ENCODE measurements at regions not wholly inside any gene's neighbourhood (a gene's known extent, or its start where the extent isn't known, plus 50 kb on each side); places are given as distances from the start of the nearest gene placed in this dataset.

DNA sequence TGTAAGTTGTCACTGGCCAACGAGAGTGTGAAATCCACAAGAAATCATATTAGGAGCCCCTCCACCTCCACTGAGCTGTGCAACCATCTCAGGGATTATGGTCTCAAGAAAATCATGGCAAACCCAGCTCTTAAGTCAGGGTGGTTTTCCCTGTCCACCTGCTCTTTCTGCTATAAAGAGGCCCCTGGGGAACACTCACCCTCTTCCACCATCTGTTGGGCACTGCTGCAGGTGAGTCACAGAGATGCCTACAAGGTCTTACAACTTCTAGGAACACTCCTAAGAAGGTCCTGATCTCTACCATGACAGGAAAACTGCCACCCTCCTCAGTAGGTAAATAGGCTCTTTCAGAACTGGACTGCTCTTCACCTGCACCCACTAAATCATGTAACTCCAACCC lies 61.8 kb downstream of the DRD1 start:
- TF ChIP-seq, protein P1, sequence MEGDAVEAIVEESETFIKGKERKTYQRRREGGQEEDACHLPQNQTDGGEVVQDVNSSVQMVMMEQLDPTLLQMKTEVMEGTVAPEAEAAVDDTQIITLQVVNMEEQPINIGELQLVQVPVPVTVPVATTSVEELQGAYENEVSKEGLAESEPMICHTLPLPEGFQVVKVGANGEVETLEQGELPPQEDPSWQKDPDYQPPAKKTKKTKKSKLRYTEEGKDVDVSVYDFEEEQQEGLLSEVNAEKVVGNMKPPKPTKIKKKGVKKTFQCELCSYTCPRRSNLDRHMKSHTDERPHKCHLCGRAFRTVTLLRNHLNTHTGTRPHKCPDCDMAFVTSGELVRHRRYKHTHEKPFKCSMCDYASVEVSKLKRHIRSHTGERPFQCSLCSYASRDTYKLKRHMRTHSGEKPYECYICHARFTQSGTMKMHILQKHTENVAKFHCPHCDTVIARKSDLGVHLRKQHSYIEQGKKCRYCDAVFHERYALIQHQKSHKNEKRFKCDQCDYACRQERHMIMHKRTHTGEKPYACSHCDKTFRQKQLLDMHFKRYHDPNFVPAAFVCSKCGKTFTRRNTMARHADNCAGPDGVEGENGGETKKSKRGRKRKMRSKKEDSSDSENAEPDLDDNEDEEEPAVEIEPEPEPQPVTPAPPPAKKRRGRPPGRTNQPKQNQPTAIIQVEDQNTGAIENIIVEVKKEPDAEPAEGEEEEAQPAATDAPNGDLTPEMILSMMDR (conservative IDR thresholded peaks at IDR 0.05; ENCODE audit: low read depth, low read length): no peak
- TF ChIP-seq EZH2 (IDR thresholded peaks at IDR 0.05; ENCODE audit: low read length, unreplicated experiment): no peak
- no peak for TF ChIP-seq EZH2phosphoT487 (IDR thresholded peaks at IDR 0.05; ENCODE audit: borderline replicate concordance, low read length)
